ENCODE measurements at regions not wholly inside any gene's neighbourhood (a gene's known extent, or its start where the extent isn't known, plus 50 kb on each side); places are given as distances from the start of the nearest gene placed in this dataset.
A peak's percentile ranks its signal among the peaks of the same experiment; 100 is the strongest.

GRCh38 chr13:22569811-22570210 is 611.0 kb upstream of the SGCG start:
- H4K8ac ChIP-seq (ENCODE audit: extremely low read depth, insufficient read depth, low read length): no peak overlapping the region
- H3K18ac ChIP-seq (ENCODE audit: extremely low read depth, low read length): no peak overlapping the region
- H3K4me1 ChIP-seq (replicated peaks in 1 of 4; ENCODE audit: control insufficient read depth in 3 of 4, insufficient read depth in 4 of 4, low read length in 3 of 4): no peaks in the 10 kb centered on the region
- H3K79me2 ChIP-seq (ENCODE audit: control insufficient read depth in 1 of 2, insufficient read depth in 2 of 2, low read length in 2 of 2): no peaks in the 10 kb centered on the region
- H3K79me1 ChIP-seq (ENCODE audit: low read depth, low read length): no peaks in the 10 kb centered on the region
- POLR2A ChIA-PET (ENCODE audit: partially characterized antibody): no interaction called here
- DNase-seq (ENCODE audit: low read depth in 1 of 2, low spot score in 2 of 2) (no peak), FAIRE-seq (no peak)
- no peak overlapping the region for H2BK20ac ChIP-seq (ENCODE audit: low read length)
- H3K4ac ChIP-seq (replicated peaks; ENCODE audit: insufficient read length, low read depth, low read length): no peak overlapping the region
- H4K5ac ChIP-seq (ENCODE audit: insufficient read length, low read depth, low read length): no peak overlapping the region
- no peak overlapping the region for H2BK5ac ChIP-seq (ENCODE audit: low read depth, low read length)
- no peaks in the 10 kb centered on the region for H3K36me3 ChIP-seq (ENCODE audit: control insufficient read depth in 2 of 4, insufficient read depth in 4 of 4, low read length in 3 of 4)
- no peak overlapping the region for H2BK12ac ChIP-seq (ENCODE audit: low read depth, low read length)
- H3K4me3 ChIP-seq (ENCODE audit: extremely low read depth in 1 of 4, insufficient read depth in 2 of 4, low read depth in 3 of 4, low read length in 4 of 4): no peak overlapping the region
- H3K23me2 ChIP-seq (ENCODE audit: low read depth, low read length): no peaks in the 10 kb centered on the region
- H2BK120ac ChIP-seq (replicated peaks; ENCODE audit: low read depth, low read length): no peak overlapping the region
- H2AFZ ChIP-seq (ENCODE audit: low read length): no peak overlapping the region
- H3K9me3 ChIP-seq (ENCODE audit: insufficient read depth in 2 of 2, low read depth in 1 of 2, low read length in 1 of 2): no peaks in the 10 kb centered on the region
- no peaks in the 10 kb centered on the region for H4K20me1 ChIP-seq (replicated peaks in 1 of 2; ENCODE audit: control insufficient read depth in 1 of 2, insufficient read depth in 2 of 2, low read length in 2 of 2)
- TF ChIP-seq RAD21 (IDR thresholded peaks at IDR 0.05 in 1 of 2, conservative IDR thresholded peaks at IDR 0.05 in 1 of 2; ENCODE audit: low read depth in 2 of 2, low read length in 2 of 2) (peak; percentile 13 to 18; a peak in 2 of 4 replicates), TCF12 (IDR thresholded peaks at IDR 0.05; ENCODE audit: low read depth, low read length) (no peak)
- H2AK5ac ChIP-seq (ENCODE audit: low read depth, low read length): no peak overlapping the region
- CTCF ChIA-PET (ENCODE audit: partially characterized antibody): interaction anchor here (0.6 to 0.7 kb wide), 2 partner anchors 848 to 1408 kb away, joined by 3 read pairs; no protein-coding TSS in a partner anchor
- H2BK15ac ChIP-seq (ENCODE audit: low read length): no peak overlapping the region
- H3K23ac ChIP-seq (ENCODE audit: insufficient read length): no peak overlapping the region
- no peak overlapping the region for H3K27ac ChIP-seq (ENCODE audit: low read depth, low read length)
- no peak overlapping the region for H3K56ac ChIP-seq (replicated peaks; ENCODE audit: insufficient read length, low read depth, low read length)
- H3K14ac ChIP-seq (ENCODE audit: insufficient read length): no peak overlapping the region
- no peak overlapping the region for H4K91ac ChIP-seq (replicated peaks; ENCODE audit: insufficient read length, low read length)
- H3K4me2 ChIP-seq (ENCODE audit: insufficient read depth in 1 of 2, low read depth in 2 of 2, low read length in 2 of 2): no peak overlapping the region
- no peaks in the 10 kb centered on the region for H3K27me3 ChIP-seq (replicated peaks in 1 of 4; ENCODE audit: control insufficient read depth in 3 of 4, extremely low read depth in 1 of 4, insufficient read depth in 3 of 4, low read length in 3 of 4)
- WGBS, 2 experiments (ENCODE audit: extremely low coverage in 1 of 2, insufficient coverage in 1 of 2, insufficient read length in 1 of 2, insufficient replicate concordance in 2 of 2, low coverage in 1 of 2, low lambda C conversion rate in 2 of 2, missing lambda C conversion rate in 1 of 2): 96% methylated on average over 2 of the region's 2 CpGs; no CpG with 5 or more reads in 1 of the 2 experiments
- no peak overlapping the region for H3K9ac ChIP-seq (replicated peaks in 1 of 4; ENCODE audit: extremely low read depth in 1 of 4, low read depth in 3 of 4, low read length in 3 of 4)
